Islet precursor cell (in vitro differentiated cells): ENCODE measurements at regions not wholly inside any gene's neighbourhood (a gene's known extent, or its start where the extent isn't known, plus 50 kb on each side); places are given as distances from the start of the nearest gene placed in this dataset.

ENCODE experiments used
- DNase-seq: peaks from one replicate; pipeline ENCODE4 v3.0.0-alpha.2; 2018

DNA sequence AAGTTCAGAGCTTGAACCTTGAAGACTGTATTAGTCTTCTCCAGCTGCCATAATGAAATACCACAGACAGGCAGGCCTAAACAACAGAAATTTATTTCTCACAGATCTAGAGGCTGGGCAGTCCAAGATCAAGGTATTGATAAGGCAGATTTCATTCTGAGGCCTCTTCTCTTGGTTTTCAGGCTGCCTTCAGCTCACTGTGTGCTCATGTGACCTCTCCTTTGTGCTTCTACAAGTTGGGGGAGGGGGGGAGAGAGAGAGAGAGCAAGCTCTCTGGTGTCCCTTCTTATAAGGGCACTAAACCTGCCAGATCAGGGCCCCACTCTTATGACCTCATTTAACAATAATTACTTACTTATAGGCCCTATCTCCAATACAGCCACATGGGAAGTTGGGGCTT, 102.6 kb upstream of the RSPO3 start:
- no peak for DNase-seq

DNA sequence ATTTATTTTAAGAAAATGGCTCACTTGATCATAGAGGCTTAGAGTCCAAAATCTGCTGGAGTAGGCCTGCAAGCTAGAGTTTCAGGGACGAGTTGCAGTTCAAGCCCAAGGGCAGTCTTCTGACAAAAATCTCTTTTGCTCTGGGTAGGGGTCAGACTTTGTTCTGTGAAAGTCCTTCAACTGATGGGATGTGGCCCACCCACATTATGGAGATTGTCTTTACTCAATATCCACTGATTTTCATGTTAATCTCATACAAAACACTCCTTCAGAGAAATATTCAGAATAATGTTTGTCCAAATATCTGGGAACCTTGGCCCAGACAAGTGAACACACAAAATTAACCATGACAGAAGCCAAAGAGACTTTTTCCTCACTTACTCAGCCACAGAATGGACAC, 98.6 kb upstream of the RSPO3 start:
- no peak for DNase-seq

DNA sequence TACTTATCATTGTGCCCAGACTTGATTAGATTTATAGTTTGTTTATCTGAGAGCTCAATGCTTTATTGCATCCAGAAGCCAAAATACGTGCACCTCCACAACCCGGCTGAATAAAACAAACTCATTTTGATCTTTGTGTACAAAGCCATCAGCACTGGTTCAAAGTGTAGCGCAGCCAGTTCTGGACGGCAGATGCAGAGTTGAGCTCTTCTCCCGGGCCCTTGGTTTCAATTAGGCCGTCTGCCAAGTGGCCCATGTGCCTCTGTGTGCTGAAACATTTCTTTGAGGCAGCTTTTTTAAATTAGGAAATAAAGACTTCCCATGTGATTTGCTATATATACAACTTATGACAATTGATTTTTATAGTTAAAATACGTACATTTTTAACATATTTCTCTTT, 96.2 kb upstream of the RSPO3 start:
- no peak for DNase-seq

DNA sequence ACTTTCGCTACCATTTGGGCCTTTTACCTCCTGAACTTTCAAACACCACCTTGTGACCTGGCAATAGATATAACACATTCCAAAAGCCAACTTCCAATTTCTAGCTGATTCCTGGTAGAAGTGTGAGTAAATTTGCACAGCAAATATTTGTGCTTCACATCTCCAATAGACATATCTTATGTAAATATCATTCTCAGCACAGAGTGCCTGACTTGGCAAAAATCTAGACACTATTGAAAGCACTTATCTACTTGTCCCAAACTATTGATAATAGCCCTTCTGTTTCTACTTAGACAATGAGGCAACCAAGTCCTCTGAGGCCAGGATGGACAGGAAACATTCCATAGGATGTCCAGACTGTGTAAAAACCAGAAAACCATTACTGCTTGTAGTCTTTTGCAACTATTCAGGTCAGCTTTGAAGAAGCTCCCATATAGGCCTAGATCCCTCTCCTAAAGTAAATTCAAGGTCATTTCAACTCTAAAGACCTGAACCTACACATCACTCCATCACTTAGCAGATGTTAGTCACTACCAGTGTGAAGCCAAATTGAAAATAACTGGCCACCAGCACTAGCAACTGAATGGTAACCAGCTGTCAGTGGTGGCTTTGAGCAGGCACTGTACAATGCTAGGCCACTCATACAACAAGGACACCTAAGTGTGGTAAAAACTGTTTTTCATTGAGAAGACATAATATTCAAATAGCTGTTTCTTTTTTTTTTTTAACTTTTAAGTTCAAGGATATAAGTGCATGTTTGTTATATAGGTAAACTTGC, 95.3 kb upstream of the RSPO3 start:
- DNase-seq: no peak

DNA sequence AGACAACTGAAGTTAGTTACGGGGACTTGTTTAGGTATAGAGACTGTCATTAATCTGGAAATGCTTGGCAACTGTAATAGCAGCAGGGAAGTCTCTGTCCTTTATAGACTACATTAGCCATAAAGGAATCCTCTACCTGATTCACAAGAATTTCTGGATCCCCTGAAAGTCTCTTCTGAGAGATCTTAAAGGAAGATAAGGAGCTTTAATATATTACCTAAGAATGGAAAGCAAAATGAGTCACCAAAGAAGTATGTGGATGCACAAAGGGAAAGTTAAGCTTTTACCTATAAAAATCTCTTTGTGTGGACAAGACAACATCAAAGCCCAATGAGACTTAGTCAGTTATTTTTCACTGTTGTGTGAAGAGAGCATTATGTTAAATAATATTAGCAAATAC, 92.2 kb upstream of the RSPO3 start:
- no peak for DNase-seq

DNA sequence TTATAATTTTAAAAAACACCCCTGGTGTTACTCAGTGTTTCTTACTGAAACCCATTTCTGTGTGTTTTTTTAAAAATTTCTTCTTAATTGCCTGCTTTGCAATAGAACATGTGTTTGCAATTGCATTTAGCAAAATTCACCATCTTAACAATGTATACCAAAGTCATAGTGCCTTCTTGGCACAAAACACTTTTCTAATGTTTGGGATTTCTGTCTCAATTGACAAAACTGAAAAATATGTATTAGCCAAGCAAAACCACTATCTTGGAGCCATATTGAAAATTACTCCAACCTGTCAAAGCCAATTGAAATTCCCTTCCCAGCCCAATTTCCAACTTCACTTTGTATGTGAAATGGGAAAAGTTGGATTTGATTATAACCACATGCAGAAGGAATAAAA, 88.4 kb upstream of the RSPO3 start:
- DNase-seq: no peak

DNA sequence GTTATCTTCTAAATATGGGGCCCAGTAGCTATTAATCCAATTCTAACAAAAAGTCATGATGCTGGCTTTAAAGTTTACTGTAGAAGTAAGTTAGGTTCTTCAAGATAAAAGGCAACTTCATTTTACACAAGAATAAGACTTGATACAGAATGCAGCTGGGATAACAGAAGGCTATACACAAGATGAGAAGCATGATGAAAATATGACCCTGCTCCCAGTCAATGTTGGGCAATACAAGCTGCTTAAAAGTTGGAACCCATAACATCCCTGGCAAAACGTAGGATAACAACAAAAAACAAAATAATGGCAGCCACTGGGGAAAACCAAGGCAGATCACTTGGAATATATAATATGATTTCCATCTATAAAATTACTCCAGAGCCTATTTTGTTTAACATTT, 87.6 kb upstream of the RSPO3 start:
- DNase-seq: no peak

DNA sequence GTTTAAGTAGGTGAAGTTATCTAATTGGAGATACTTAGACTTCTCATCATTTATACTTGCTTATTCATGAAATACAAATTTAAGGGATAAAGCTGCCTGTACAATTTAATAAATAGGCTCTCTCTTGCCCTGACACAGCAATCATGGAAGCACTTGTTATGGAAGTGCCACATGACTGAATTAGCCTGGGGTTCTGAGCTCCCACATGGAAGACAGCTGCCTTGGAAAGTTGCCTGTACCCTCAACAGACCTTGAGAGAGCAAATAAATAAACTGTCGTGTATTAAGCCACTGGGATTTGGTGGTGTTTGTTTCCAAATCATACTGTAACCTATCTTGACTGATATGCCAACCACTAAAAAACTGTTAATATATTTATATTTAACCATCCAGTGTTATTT, 87.0 kb upstream of the RSPO3 start:
- DNase-seq: no peak

DNA sequence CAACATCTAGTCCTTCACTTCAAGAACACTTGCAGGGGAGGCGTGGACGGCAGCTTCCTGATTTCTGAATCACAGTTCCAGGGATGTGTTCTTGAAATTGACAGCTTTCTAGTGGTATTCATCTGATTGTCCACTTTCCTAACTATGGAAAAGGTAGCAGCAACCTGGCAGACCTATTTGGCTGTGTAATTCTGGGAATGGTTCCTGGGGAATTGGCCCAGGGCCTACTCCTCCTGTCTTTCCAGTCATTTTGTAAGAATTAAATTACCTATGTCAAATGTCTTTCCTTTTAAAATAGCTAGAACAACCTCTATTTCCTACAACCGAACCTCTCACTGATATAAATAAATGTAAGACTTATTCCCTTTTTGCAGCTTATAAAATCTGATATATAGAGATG, 85.5 kb upstream of the RSPO3 start:
- DNase-seq: no peak

DNA sequence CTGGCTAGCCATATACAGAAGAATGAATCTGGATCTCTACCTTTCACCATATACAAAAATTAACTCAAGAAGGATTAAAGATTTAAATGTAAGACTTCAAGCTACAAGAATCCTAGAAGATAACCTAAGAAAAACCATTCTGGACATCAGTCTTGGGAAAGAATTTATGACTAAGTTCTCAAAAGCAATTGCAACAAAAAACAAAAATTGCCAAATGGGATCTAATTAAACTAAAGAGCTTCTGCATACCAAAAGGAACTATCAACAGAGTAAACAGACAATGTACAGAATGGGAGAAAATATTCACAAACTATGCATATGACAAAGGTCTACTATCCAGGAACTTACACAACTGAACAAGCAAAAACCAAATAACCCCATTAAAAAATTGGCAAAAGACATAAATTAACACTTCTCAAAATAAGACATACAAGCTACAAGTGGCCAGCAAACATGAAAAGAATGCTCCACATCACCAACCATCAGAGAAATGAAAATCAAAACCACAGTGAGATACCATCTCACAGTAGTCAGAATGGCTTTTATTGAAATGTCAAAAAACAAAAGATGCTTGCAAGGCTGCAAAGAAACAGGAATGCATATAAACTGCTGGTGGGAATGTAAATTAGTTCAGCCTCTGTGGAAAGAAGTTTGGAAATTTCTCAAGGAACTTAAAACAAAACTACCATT, 66.8 kb upstream of the RSPO3 start:
- no peak for DNase-seq

DNA sequence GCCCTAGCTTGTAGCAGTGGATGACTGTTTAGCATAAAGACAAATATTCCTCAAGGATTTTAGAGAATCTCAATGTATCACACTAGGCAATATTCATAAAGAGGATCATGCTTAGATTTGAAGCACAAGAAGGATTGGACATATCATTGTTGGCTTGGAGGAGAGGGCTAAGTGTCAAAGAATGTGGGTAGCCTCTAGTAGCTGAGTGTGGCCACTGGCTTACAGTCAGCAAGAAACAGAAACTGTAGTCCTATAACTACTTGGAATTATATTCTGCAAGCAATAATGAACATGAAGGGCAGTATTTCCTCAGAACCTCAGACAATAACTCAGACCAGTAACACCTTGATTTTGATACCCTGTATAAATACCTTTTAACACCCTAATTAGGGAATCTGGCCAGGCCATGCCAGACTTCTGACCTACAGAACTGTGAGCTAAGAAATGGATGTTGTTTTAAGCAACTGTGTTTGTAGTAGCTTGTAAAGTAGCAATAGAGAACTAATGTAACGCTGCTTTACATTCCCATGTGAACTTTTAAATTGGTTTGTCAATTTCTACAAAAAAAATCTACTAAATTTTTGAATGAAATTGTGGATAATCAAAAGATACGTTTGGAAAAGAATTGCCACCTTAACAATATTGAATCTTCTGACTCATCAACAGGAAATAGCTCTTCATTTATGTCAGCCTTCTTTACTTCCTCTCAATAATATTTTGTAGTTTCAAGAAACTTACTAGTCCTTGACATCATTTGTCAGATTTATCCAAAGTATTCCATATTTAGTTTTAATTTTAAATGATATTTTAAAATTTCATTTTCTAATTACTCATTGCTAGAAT, 65.2 kb upstream of the RSPO3 start:
- no peak for DNase-seq

DNA sequence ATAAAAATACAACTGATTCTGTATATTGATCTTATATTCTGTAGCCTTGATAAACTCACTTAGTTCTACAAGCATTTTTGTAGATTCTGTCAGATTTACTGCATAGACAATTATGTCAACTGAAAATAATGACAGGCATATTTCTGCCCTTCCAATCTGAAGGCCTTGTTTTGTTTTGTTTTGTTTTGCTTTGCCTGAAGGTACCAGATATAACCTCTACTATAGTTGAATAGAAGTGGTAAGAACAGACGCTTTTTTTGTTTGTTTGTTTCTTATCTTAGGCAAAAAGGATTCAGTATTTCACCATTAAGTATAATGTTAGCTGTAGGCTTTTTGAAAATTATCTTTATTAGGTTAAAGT, 64.6 kb upstream of the RSPO3 start:
- no peak for DNase-seq

DNA sequence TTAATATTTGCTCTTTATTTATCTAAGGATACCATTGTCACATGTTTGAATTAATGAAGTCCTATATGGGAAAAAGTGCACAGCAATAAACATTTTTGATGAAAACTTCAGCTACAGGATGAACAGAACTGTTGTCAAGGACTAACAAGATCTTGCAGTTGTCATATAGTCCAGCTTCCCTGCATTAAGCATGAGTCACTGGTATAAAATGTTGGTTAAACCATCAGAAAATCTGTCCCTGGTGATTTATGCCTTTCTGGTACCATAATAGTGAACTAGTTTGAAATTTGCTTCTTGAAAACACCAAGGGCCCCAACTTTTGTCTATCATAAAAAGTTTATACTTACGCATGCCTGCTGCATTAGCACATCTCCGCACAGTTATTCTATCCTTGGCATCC, 60.4 kb upstream of the RSPO3 start:
- DNase-seq: no peak

DNA sequence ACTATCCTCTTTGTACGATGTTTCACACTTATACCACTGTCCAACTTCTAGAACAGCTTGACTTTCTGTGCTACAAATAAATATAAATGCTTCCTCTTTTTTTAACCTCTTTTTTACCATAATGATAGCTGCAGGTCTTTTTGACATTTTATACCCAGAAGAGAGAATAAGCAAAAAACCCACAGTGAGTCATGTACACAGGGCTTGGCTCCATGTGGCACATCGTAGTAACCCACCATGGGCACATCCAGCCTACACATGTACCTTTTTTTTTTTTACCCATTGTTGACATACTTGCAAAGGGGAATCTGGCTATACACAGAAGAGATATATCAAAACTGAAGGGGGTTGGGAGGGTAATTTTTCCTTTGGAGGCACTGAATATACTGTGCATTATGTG, 59.5 kb upstream of the RSPO3 start:
- DNase-seq: no peak
